ENCODE measurements at regions not wholly inside any gene's neighbourhood (a gene's known extent, or its start where the extent isn't known, plus 50 kb on each side); places are given as distances from the start of the nearest gene placed in this dataset.

- peaks cover 6% of the 10 kb centered on the region for H3K9me3 Mint-ChIP-seq
- H3K27me3 Mint-ChIP-seq (ENCODE audit: low read depth, poor library complexity), result peaks cover 6% of the 10 kb centered on the region
- no peak overlapping the region for H3K27ac Mint-ChIP-seq
- H3K4me1 Mint-ChIP-seq, result peaks cover 32% of the 10 kb centered on the region
- no peak for DNase-seq
- TF ChIP-seq CTCF (IDR thresholded peaks at IDR 0.05), result no peak
- H3K4me3 Mint-ChIP-seq, result no peak overlapping the region
- no peaks in the 10 kb centered on the region for H3K36me3 Mint-ChIP-seq (ENCODE audit: low read depth)
These were observed 107.3 kb upstream of the SERP2 start for GRCh38 chr13:44266305-44266704.

DNA sequence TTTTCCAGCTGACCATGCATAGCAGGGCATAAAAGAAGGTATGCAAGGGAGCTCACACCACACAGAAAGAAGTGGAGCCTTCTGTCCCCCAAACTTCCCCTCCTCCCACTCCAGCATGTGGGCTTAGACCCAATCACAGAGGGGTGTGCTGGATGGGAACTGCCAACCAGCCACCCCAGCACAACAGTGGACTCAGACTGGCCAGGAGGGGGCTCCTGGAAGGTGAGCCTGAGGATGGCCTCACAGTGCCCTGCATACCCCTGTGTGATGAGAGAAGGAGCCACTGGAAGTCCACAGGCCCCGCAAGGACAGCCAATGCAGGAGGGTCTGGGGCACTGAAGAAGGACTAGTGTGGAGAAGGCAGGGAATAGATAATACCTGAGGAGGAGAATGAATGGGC is 106.9 kb upstream of the SERP2 start:
- peaks cover 6% of the 10 kb centered on the region for H3K27me3 Mint-ChIP-seq (ENCODE audit: low read depth, poor library complexity)
- DNase-seq, result no peak
- H3K4me3 Mint-ChIP-seq, result no peak overlapping the region
- no peak overlapping the region for H3K27ac Mint-ChIP-seq
- H3K9me3 Mint-ChIP-seq, result peaks cover 6% of the 10 kb centered on the region
- H3K36me3 Mint-ChIP-seq (ENCODE audit: low read depth), result no peaks in the 10 kb centered on the region
- H3K4me1 Mint-ChIP-seq, result peaks cover 34% of the 10 kb centered on the region
- TF ChIP-seq CTCF (IDR thresholded peaks at IDR 0.05), result no peak

- H3K4me1 Mint-ChIP-seq, result peaks cover 38% of the 10 kb centered on the region
- H3K9me3 Mint-ChIP-seq, result peaks cover 6% of the 10 kb centered on the region
- H3K27ac Mint-ChIP-seq, result no peak overlapping the region
- no peak for DNase-seq
- H3K27me3 Mint-ChIP-seq (ENCODE audit: low read depth, poor library complexity), result peaks cover 6% of the 10 kb centered on the region
- no peaks in the 10 kb centered on the region for H3K36me3 Mint-ChIP-seq (ENCODE audit: low read depth)
- H3K4me3 Mint-ChIP-seq, result no peak overlapping the region
- no peak for TF ChIP-seq CTCF (IDR thresholded peaks at IDR 0.05)
These were observed 106.4 kb upstream of the SERP2 start for GRCh38 chr13:44267203-44267602.

DNA sequence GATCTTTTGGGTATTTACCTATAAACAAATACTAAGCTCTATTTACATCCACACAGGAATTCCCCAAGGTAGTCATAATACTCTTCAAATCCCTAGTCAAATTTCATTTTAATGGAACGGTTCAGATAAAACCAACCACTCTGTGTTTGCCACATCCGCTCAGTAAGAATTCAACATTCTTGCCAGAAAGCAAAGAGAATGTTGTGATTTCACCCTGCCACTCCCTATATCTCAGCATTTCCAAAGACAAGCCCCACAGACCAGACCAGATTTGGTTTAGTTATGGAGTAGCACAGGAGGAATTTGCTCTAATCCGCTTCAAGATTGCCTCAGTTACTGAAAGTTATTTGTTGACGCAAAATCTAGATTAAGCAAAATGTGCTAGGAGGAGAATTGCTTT is 105.6 kb upstream of the SERP2 start:
- no peak for DNase-seq
- peaks cover 6% of the 10 kb centered on the region for H3K9me3 Mint-ChIP-seq
- H3K4me3 Mint-ChIP-seq, result no peak overlapping the region
- no peak for TF ChIP-seq CTCF (IDR thresholded peaks at IDR 0.05)
- H3K36me3 Mint-ChIP-seq (ENCODE audit: low read depth), result no peaks in the 10 kb centered on the region
- peaks cover 42% of the 10 kb centered on the region for H3K4me1 Mint-ChIP-seq
- peaks cover 6% of the 10 kb centered on the region for H3K27me3 Mint-ChIP-seq (ENCODE audit: low read depth, poor library complexity)
- no peak overlapping the region for H3K27ac Mint-ChIP-seq

DNA sequence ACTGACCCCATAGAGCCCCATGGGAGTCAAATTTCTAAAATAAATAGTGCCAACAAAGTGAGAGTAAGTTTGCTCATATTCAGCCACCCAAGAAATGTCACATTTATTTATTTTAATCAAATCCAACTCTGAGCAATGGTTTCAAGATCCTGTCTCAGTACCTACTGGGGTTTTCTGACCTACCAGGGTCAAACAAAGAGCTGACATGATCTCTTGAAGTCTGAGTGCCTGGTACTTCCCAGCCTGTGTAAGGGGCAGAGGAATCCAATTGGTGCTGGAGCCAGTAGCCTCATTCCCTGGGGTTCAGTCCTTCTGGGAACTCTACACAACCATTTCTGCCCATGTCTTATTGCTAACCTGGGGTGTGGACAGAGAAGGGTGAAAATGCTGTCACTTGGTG is 104.6 kb upstream of the SERP2 start:
- peaks cover 37% of the 10 kb centered on the region for H3K4me1 Mint-ChIP-seq
- DNase-seq, result no peak

More for the DNA sequence above, 104.6 kb upstream of the SERP2 start:
- H3K9me3 Mint-ChIP-seq, result peaks cover 6% of the 10 kb centered on the region
- TF ChIP-seq CTCF (IDR thresholded peaks at IDR 0.05), result no peak
- H3K4me3 Mint-ChIP-seq, result no peak overlapping the region
- no peaks in the 10 kb centered on the region for H3K36me3 Mint-ChIP-seq (ENCODE audit: low read depth)
- H3K27ac Mint-ChIP-seq, result no peak overlapping the region
- H3K27me3 Mint-ChIP-seq (ENCODE audit: low read depth, poor library complexity), result peaks cover 6% of the 10 kb centered on the region
